ENCODE measurements at regions not wholly inside any gene's neighbourhood (a gene's known extent, or its start where the extent isn't known, plus 50 kb on each side); places are given as distances from the start of the nearest gene placed in this dataset.

DNA sequence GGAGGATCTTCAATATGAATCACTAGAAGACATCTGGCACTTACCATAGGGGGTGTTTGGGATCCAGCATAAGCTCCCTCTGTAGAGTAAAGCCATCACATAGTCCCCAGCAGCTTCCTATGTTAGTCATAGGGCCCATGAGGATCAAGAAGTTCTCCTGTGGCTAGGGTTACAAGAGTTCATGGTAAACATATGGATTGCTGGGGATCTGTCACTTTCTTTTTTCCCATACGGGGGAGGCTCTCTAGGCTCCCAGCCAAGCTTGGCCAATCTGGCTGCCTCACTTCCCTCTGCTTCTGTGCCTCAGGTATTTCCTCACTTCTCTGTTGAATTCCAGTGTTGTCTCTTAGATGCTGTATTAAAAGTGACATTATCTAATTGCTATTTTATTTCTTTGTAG lies 597.9 kb downstream of the PDCD6IP start:
- CTCF ChIA-PET: interaction anchor here (0.9 kb wide), 1 partner anchor 512 kb away, joined by 3 read pairs; no protein-coding TSS in a partner anchor
- no peak for TF ChIP-seq BCLAF1 (IDR thresholded peaks at IDR 0.05)
- TF ChIP-seq NFXL1 (IDR thresholded peaks at IDR 0.05; ENCODE audit: borderline replicate concordance): no peak
- TF ChIP-seq POU2F2 (IDR thresholded peaks at IDR 0.05; ENCODE audit: borderline replicate concordance, low read depth, low read length): no peak
- no peak for TF ChIP-seq RELB (IDR thresholded peaks at IDR 0.05; ENCODE audit: low read depth)
- H3K27me3 ChIP-seq (replicated peaks in 1 of 2; ENCODE audit: control insufficient read depth in 2 of 2, insufficient read depth in 2 of 2, low read length in 1 of 2): no peaks in the 10 kb centered on the region
- WGBS (ENCODE audit: insufficient coverage, insufficient replicate concordance, low lambda C conversion rate, missing lambda C conversion rate): 0% methylated on average over 1 of the region's 1 CpG
- DNase-seq (ENCODE audit: low read depth, low spot score) (no peak), FAIRE-seq (no peak), ATAC-seq (no peak)
- RAD21 ChIA-PET (ENCODE audit: unreplicated experiment): no interaction called here
- H3K4me2 ChIP-seq (ENCODE audit: control insufficient read depth, insufficient read depth): no peak overlapping the region
- in situ Hi-C loops (cut with MboI) (no loop called here), intact Hi-C loops (cut with micrococcal nuclease; ENCODE audit: unreplicated experiment) (loop anchor here (10.0 kb wide), 1 partner anchor 511 kb away; no protein-coding TSS in a partner anchor)
- POLR2A ChIA-PET: no interaction called here
- H3K4me3 ChIP-seq: no peak overlapping the region
- H3K9me3 ChIP-seq (replicated peaks; ENCODE audit: control insufficient read depth, insufficient read depth, low read length): no peaks in the 10 kb centered on the region; the same call in 2 of the 3 replicates
- BruUV-seq (replicated peaks): no TSS peak
- no peak overlapping the region for H3K9ac ChIP-seq (ENCODE audit: control insufficient read depth, insufficient read depth, low read length)
- no peaks in the 10 kb centered on the region for H3K79me2 ChIP-seq (ENCODE audit: control insufficient read depth, insufficient read depth, low read length)
- H4K20me1 ChIP-seq (ENCODE audit: control insufficient read depth, insufficient read depth): no peaks in the 10 kb centered on the region
- SMC1A ChIA-PET (ENCODE audit: uncharacterized antibody, unreplicated experiment): no interaction called here
- no peaks in the 10 kb centered on the region for H3K36me3 ChIP-seq (ENCODE audit: control insufficient read depth in 2 of 2, insufficient read depth in 2 of 2, low read length in 1 of 2)
- H2AFZ ChIP-seq (ENCODE audit: control insufficient read depth, low read depth, low read length): no peak overlapping the region
- no peaks in the 10 kb centered on the region for H3K4me1 ChIP-seq (ENCODE audit: control insufficient read depth, insufficient read depth, low read length)
- H3K27ac ChIP-seq (ENCODE audit: control insufficient read depth, insufficient read depth): no peak overlapping the region
